A673 (cell line): ENCODE measurements at regions not wholly inside any gene's neighbourhood (a gene's known extent, or its start where the extent isn't known, plus 50 kb on each side); places are given as distances from the start of the nearest gene placed in this dataset.
A peak's percentile ranks its signal among the peaks of the same experiment; 100 is the strongest.

Source experiments
- BruUV-seq: library from RNA; stranded (reverse); fragments of 400-500 nt; replicated peaks from 2 replicates; lab custom pipeline; 2021; lab: Mats Ljungman, UMichigan
- CTCF ChIA-PET: fragments of 300-600 bp; sonication (Branson Sonifier 250); formaldehyde crosslinking; loops from one replicate; lab custom pipeline; 2022; ENCODE audit warnings: antibody characterized with exemption; lab: Charles Lee
- POLR2A ChIA-PET: fragments of 300-600 bp; sonication (Branson Sonifier 250); formaldehyde crosslinking; loops from one replicate; lab custom pipeline; 2022; ENCODE audit warnings: antibody characterized with exemption; ENCODE audit not compliant: low non-redundant PET; lab: Charles Lee
- DNase-seq: peaks from one replicate; pipeline ENCODE4 v3.0.0-alpha.2; 2015; ENCODE audit warnings: low spot score
- H3K27ac ChIP-seq: fragments of 200-600 bp; sonication (generic); 2 replicates; pipeline ENCODE4 v1.5.1; 2016; ENCODE audit warnings: mixed run types, low read depth, mild to moderate bottlenecking, mixed read lengths, antibody characterized with exemption, low read length; ENCODE audit not compliant: poor library complexity, severe bottlenecking
- H3K27me3 ChIP-seq: fragments of 200-600 bp; sonication (generic); replicated peaks from 2 replicates; pipeline ENCODE4 v1.6.1; 2017; ENCODE audit warnings: mixed run types, low read depth, mild to moderate bottlenecking, mixed read lengths, antibody characterized with exemption, low read length; ENCODE audit not compliant: insufficient read depth, poor library complexity
- H3K36me3 ChIP-seq: fragments of 200-600 bp; sonication (generic); 2 replicates; pipeline ENCODE4 v1.6.1; 2016; ENCODE audit warnings: mixed run types, mild to moderate bottlenecking, mixed read lengths, antibody characterized with exemption, low read length; ENCODE audit not compliant: insufficient read depth, poor library complexity, severe bottlenecking
- H3K4me1 ChIP-seq: fragments of 200-600 bp; sonication (generic); 2 replicates; pipeline ENCODE4 v1.6.1; 2017; ENCODE audit warnings: mixed run types, mild to moderate bottlenecking, mixed read lengths, antibody characterized with exemption, low read length; ENCODE audit not compliant: insufficient read depth, poor library complexity, severe bottlenecking
- H3K4me3 ChIP-seq: fragments of 200-600 bp; sonication (generic); 2 replicates; pipeline ENCODE4 v1.5.1; 2016; ENCODE audit warnings: low read depth, mixed run types, mild to moderate bottlenecking, mixed read lengths, low read length; ENCODE audit not compliant: poor library complexity, severe bottlenecking
- H3K9me3 ChIP-seq: fragments of 200-600 bp; sonication (generic); 2 replicates; pipeline ENCODE4 v1.6.1; 2016; ENCODE audit warnings: mixed run types, low read depth, mild to moderate bottlenecking, mixed read lengths, antibody characterized with exemption, low read length; ENCODE audit not compliant: poor library complexity, severe bottlenecking
- EZH2 ChIP-seq: fragments of 200-600 bp; sonication (generic); IDR thresholded peaks from 2 replicates; pipeline ENCODE4 v1.6.1; 2017; ENCODE audit warnings: borderline replicate concordance, low read depth, mild to moderate bottlenecking, mixed read lengths, antibody characterized with exemption, low read length; ENCODE audit not compliant: poor library complexity, severe bottlenecking
- intact Hi-C: fragments of 100-400 bp; cut with micrococcal nuclease; formaldehyde crosslinking; loops from one replicate; pipeline ENCODE4 v1.10.0; 2022; ENCODE audit not compliant: unreplicated experiment
- TF ChIP-seq, protein P1 (sequence below): fragments of 300-800, 200-600 bp; sonication (generic); conservative IDR thresholded peaks from 2 replicates; pipeline ENCODE4 v1.5.1; 2017; ENCODE audit warnings: low read depth, mild to moderate bottlenecking, antibody characterized with exemption, low read length, moderate library complexity, mixed read lengths

DNA sequence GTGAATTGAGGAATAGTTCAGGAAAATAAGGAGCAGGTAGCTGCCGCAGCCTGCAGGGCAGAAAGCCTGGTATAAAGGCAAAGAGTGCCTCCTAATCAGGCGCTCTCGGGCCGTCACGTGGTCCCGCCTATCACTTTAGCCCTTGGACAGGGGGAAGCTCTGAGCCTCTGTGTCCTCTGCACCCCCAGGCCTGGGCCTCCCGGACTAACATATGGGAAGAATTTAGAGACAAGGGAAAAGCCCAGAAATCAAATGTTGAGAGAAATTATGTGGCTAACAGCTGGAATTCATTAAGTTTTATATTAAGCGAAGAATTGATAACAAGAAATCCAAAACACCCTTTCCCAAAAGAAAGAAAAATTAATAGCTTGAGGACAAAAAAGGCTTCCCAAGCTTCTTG is 417.7 kb downstream of the ATP23 start:
- H3K27me3 ChIP-seq = no peaks in the 10 kb centered on the region
- peaks cover 4% of the 10 kb centered on the region for H3K4me1 ChIP-seq
- POLR2A ChIA-PET = no interaction called here
- no peaks in the 10 kb centered on the region for H3K36me3 ChIP-seq
- BruUV-seq = no TSS peak
- H3K4me3 ChIP-seq = no peak overlapping the region
- CTCF ChIA-PET = no interaction called here
- H3K27ac ChIP-seq = no peak overlapping the region
- TF ChIP-seq, protein P1, sequence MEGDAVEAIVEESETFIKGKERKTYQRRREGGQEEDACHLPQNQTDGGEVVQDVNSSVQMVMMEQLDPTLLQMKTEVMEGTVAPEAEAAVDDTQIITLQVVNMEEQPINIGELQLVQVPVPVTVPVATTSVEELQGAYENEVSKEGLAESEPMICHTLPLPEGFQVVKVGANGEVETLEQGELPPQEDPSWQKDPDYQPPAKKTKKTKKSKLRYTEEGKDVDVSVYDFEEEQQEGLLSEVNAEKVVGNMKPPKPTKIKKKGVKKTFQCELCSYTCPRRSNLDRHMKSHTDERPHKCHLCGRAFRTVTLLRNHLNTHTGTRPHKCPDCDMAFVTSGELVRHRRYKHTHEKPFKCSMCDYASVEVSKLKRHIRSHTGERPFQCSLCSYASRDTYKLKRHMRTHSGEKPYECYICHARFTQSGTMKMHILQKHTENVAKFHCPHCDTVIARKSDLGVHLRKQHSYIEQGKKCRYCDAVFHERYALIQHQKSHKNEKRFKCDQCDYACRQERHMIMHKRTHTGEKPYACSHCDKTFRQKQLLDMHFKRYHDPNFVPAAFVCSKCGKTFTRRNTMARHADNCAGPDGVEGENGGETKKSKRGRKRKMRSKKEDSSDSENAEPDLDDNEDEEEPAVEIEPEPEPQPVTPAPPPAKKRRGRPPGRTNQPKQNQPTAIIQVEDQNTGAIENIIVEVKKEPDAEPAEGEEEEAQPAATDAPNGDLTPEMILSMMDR = no peak
- TF ChIP-seq EZH2 = no peak
- DNase-seq = no peak
- no peaks in the 10 kb centered on the region for H3K9me3 ChIP-seq
- intact Hi-C loops = no loop called here

DNA sequence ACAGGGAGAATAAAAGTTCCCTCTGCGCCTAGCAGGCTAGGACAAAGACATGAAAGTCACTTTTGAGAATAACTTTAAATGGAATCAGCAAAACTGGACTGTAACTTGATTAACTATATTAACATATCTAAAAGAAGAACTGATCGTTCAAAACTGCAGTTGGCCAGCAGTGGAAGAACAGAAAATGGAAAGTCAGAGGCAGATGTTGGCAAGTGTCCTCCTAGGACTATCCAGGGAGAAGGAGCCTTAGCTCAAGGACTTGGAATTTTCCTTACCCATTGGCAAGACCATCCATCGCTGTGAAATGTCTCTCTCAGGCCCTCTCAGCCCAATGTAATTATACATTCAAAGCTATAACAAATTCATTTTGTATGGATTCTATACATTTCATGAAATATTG is 419.7 kb downstream of the ATP23 start:
- Histone ChIP-seq H3K4me3 (no peak overlapping the region), H3K27me3 (no peaks in the 10 kb centered on the region), H3K27ac (no peak overlapping the region), H3K4me1 (peaks cover 21% of the 10 kb centered on the region), H3K9me3 (no peaks in the 10 kb centered on the region), H3K36me3 (no peaks in the 10 kb centered on the region)
- CTCF ChIA-PET = no interaction called here
- BruUV-seq = no TSS peak
- POLR2A ChIA-PET = no interaction called here
- intact Hi-C loops = no loop called here
- no peak for TF ChIP-seq EZH2
- TF ChIP-seq, protein P1 = no peak
- DNase-seq = no peak

DNA sequence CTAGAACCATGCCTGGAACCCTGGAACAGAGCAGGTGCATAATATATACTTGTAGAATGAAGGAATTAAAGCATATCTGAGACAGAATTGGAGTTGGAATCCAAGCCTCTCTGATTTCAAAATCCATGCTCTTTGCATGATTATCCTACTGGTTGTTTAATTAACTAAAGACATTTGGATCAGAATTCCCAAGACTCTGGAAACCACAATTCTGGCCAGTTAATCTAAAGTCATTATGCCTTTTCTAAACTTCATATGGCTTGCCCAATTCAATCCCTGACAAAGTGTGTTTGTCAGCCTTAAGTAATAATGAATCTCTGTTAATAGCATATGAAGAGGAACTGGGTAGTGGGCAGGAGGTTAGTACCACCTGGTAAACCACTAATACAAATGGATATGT is 422.6 kb downstream of the ATP23 start:
- H3K4me1 ChIP-seq = peaks cover 21% of the 10 kb centered on the region
- ChIA-PET CTCF (no interaction called here), POLR2A (no interaction called here)
- intact Hi-C loops = no loop called here
- no peak for DNase-seq
- H3K27ac ChIP-seq = peak overlapping the region; percentile 55
- no peaks in the 10 kb centered on the region for H3K9me3 ChIP-seq
- H3K4me3 ChIP-seq = no peak overlapping the region
- TF ChIP-seq EZH2 = no peak
- TF ChIP-seq, protein P1 = no peak
- no peaks in the 10 kb centered on the region for H3K36me3 ChIP-seq
- no TSS peak for BruUV-seq
- H3K27me3 ChIP-seq = no peaks in the 10 kb centered on the region
